ENCODE measurements at regions not wholly inside any gene's neighbourhood (a gene's known extent, or its start where the extent isn't known, plus 50 kb on each side); places are given as distances from the start of the nearest gene placed in this dataset.
"Not testable (repeated sequence)": the region's sequence is repeated elsewhere in the genome, so short reads cannot be mapped to it uniquely, and the experiment has no call there.

GRCh38 chr6:103801901-103802479 is 1057.7 kb downstream of the HACE1 start:
- DNase-seq; H3K27ac Mint-ChIP-seq; CTCF ChIA-PET; H3K9me3 Mint-ChIP-seq (ENCODE audit: low read depth); H3K4me3 Mint-ChIP-seq; H3K4me1 Mint-ChIP-seq; H3K27me3 Mint-ChIP-seq; ATAC-seq; H3K36me3 Mint-ChIP-seq: not testable (repeated sequence)

GRCh38 chr6:103799971-103800670 is 1059.6 kb downstream of the HACE1 start:
- Mint-ChIP-seq H3K4me1 (no peaks in the 10 kb centered on the region), H3K27ac (no peak overlapping the region), H3K36me3 (no peaks in the 10 kb centered on the region), H3K4me3 (no peak overlapping the region), H3K27me3 (no peaks in the 10 kb centered on the region), H3K9me3 (ENCODE audit: low read depth) (peaks cover 5% of the 10 kb centered on the region)
- no peak for ATAC-seq
- no peak for DNase-seq
- CTCF ChIA-PET: no interaction called here

GRCh38 chr6:103798166-103798565 is 1061.6 kb downstream of the HACE1 start:
- no peak for ATAC-seq
- Mint-ChIP-seq H3K27ac (no peak overlapping the region), H3K9me3 (ENCODE audit: low read depth) (peaks cover 3% of the 10 kb centered on the region), H3K27me3 (no peaks in the 10 kb centered on the region), H3K36me3 (no peaks in the 10 kb centered on the region), H3K4me1 (no peaks in the 10 kb centered on the region), H3K4me3 (no peak overlapping the region)
- CTCF ChIA-PET: no interaction called here
- no peak for DNase-seq

GRCh38 chr6:103797738-103798137 is 1062.0 kb downstream of the HACE1 start:
- H3K27ac Mint-ChIP-seq: no peak overlapping the region
- ATAC-seq (no peak), DNase-seq (no peak)
- no peaks in the 10 kb centered on the region for H3K4me1 Mint-ChIP-seq
- no peaks in the 10 kb centered on the region for H3K36me3 Mint-ChIP-seq
- no peak overlapping the region for H3K4me3 Mint-ChIP-seq
- CTCF ChIA-PET: no interaction called here
- no peaks in the 10 kb centered on the region for H3K9me3 Mint-ChIP-seq (ENCODE audit: low read depth)
- no peaks in the 10 kb centered on the region for H3K27me3 Mint-ChIP-seq

- H3K4me3 Mint-ChIP-seq: no peak overlapping the region
- no peak for DNase-seq
- H3K4me1 Mint-ChIP-seq: no peaks in the 10 kb centered on the region
- H3K27ac Mint-ChIP-seq: no peak overlapping the region
- no peaks in the 10 kb centered on the region for H3K36me3 Mint-ChIP-seq
- H3K9me3 Mint-ChIP-seq (ENCODE audit: low read depth): peaks cover 5% of the 10 kb centered on the region
- no peak for ATAC-seq
- CTCF ChIA-PET: no interaction called here
- no peaks in the 10 kb centered on the region for H3K27me3 Mint-ChIP-seq
These were observed 1068.3 kb downstream of the HACE1 start for GRCh38 chr6:103791458-103791857.

GRCh38 chr6:103784117-103784516 is 1075.6 kb downstream of the HACE1 start:
- Mint-ChIP-seq H3K9me3 (ENCODE audit: low read depth) (peaks cover 3% of the 10 kb centered on the region), H3K36me3 (no peaks in the 10 kb centered on the region), H3K4me1 (no peaks in the 10 kb centered on the region), H3K4me3 (no peak overlapping the region), H3K27ac (no peak overlapping the region), H3K27me3 (no peaks in the 10 kb centered on the region)
- ATAC-seq: no peak
- no peak for DNase-seq
- CTCF ChIA-PET: interaction anchor here (0.6 kb wide), 1 partner anchor 11 kb away, joined by 3 read pairs; no protein-coding TSS in a partner anchor

- no peaks in the 10 kb centered on the region for H3K36me3 Mint-ChIP-seq
- no peak for ATAC-seq
- CTCF ChIA-PET: no interaction called here
- no peaks in the 10 kb centered on the region for H3K4me1 Mint-ChIP-seq
- no peak overlapping the region for H3K4me3 Mint-ChIP-seq
- H3K9me3 Mint-ChIP-seq (ENCODE audit: low read depth): peaks cover 3% of the 10 kb centered on the region
- DNase-seq: no peak
- no peak overlapping the region for H3K27ac Mint-ChIP-seq
- H3K27me3 Mint-ChIP-seq: no peaks in the 10 kb centered on the region
These were observed 1076.4 kb downstream of the HACE1 start for GRCh38 chr6:103783329-103783728.

- Mint-ChIP-seq H3K4me1 (no peaks in the 10 kb centered on the region), H3K27ac (no peak overlapping the region), H3K36me3 (no peaks in the 10 kb centered on the region), H3K27me3 (no peaks in the 10 kb centered on the region), H3K4me3 (no peak overlapping the region), H3K9me3 (ENCODE audit: low read depth) (no peaks in the 10 kb centered on the region)
- ATAC-seq (no peak), DNase-seq (no peak)
- CTCF ChIA-PET: no interaction called here
These were observed 1090.3 kb downstream of the HACE1 start for GRCh38 chr6:103769431-103769830.

- H3K9me3 Mint-ChIP-seq (ENCODE audit: low read depth): no peaks in the 10 kb centered on the region
- H3K4me3 Mint-ChIP-seq: no peak overlapping the region
- H3K27ac Mint-ChIP-seq: no peak overlapping the region
- no peaks in the 10 kb centered on the region for H3K36me3 Mint-ChIP-seq
- no peak for DNase-seq
- ATAC-seq: no peak
- no peaks in the 10 kb centered on the region for H3K27me3 Mint-ChIP-seq
- CTCF ChIA-PET: no interaction called here
- no peaks in the 10 kb centered on the region for H3K4me1 Mint-ChIP-seq
These were observed 1109.1 kb downstream of the HACE1 start for GRCh38 chr6:103750603-103751002.

- Mint-ChIP-seq H3K27ac (no peak overlapping the region), H3K27me3 (no peaks in the 10 kb centered on the region), H3K36me3 (no peaks in the 10 kb centered on the region), H3K4me1 (no peaks in the 10 kb centered on the region), H3K9me3 (ENCODE audit: low read depth) (peaks cover 3% of the 10 kb centered on the region), H3K4me3 (no peak overlapping the region)
- CTCF ChIA-PET: no interaction called here
- DNase-seq: no peak
- ATAC-seq: no peak
These were observed 1125.7 kb downstream of the HACE1 start for GRCh38 chr6:103734016-103734415.

- ATAC-seq (no peak), DNase-seq (no peak)
- H3K27me3 Mint-ChIP-seq: no peaks in the 10 kb centered on the region
- peaks cover 6% of the 10 kb centered on the region for H3K9me3 Mint-ChIP-seq (ENCODE audit: low read depth)
- no peak overlapping the region for H3K4me3 Mint-ChIP-seq
- no peaks in the 10 kb centered on the region for H3K36me3 Mint-ChIP-seq
- no peaks in the 10 kb centered on the region for H3K4me1 Mint-ChIP-seq
- H3K27ac Mint-ChIP-seq: no peak overlapping the region
- CTCF ChIA-PET: no interaction called here
These were observed 1130.1 kb downstream of the HACE1 start for GRCh38 chr6:103729658-103730057.

- H3K4me3 Mint-ChIP-seq: no peak overlapping the region
- no peaks in the 10 kb centered on the region for H3K36me3 Mint-ChIP-seq
- CTCF ChIA-PET: no interaction called here
- H3K9me3 Mint-ChIP-seq (ENCODE audit: low read depth): peaks cover 3% of the 10 kb centered on the region
- DNase-seq (no peak), ATAC-seq (no peak)
- no peaks in the 10 kb centered on the region for H3K27me3 Mint-ChIP-seq
- no peak overlapping the region for H3K27ac Mint-ChIP-seq
- no peaks in the 10 kb centered on the region for H3K4me1 Mint-ChIP-seq
These were observed 1136.0 kb downstream of the HACE1 start for GRCh38 chr6:103723438-103724322.

- Mint-ChIP-seq H3K27ac (no peak overlapping the region), H3K4me3 (no peak overlapping the region), H3K27me3 (no peaks in the 10 kb centered on the region), H3K9me3 (ENCODE audit: low read depth) (peaks cover 3% of the 10 kb centered on the region), H3K36me3 (no peaks in the 10 kb centered on the region), H3K4me1 (no peaks in the 10 kb centered on the region)
- CTCF ChIA-PET: no interaction called here
- no peak for DNase-seq
- ATAC-seq: no peak
These were observed 1137.0 kb downstream of the HACE1 start for GRCh38 chr6:103722683-103723082.

GRCh38 chr6:103721923-103722322 is 1137.8 kb downstream of the HACE1 start:
- CTCF ChIA-PET: no interaction called here
- Mint-ChIP-seq H3K27ac (no peak overlapping the region), H3K27me3 (no peaks in the 10 kb centered on the region), H3K4me3 (no peak overlapping the region), H3K36me3 (no peaks in the 10 kb centered on the region), H3K9me3 (ENCODE audit: low read depth) (peaks cover 3% of the 10 kb centered on the region), H3K4me1 (no peaks in the 10 kb centered on the region)
- ATAC-seq: no peak
- DNase-seq: no peak
